Nephron progenitor cell (in vitro differentiated cells): ENCODE measurements at regions not wholly inside any gene's neighbourhood (a gene's known extent, or its start where the extent isn't known, plus 50 kb on each side); places are given as distances from the start of the nearest gene placed in this dataset.
A peak's percentile ranks its signal among the peaks of the same experiment; 100 is the strongest.

Source experiments
- DNase-seq: peaks from one replicate; pipeline ENCODE4 v3.0.0; 2021
- H3K27ac Mint-ChIP-seq: 2 replicates; pipeline ENCODE4 v1.8.0; 2021; ENCODE audit warnings: mild to moderate bottlenecking, moderate library complexity, mixed read lengths
- H3K27me3 Mint-ChIP-seq: 2 replicates; pipeline ENCODE4 v1.8.0; 2021; ENCODE audit warnings: mild to moderate bottlenecking, low read depth, mixed read lengths; ENCODE audit not compliant: poor library complexity
- H3K36me3 Mint-ChIP-seq: 2 replicates; pipeline ENCODE4 v1.8.0; 2021; ENCODE audit warnings: low read depth, mixed read lengths
- H3K4me1 Mint-ChIP-seq: 2 replicates; pipeline ENCODE4 v1.8.0; 2021; ENCODE audit warnings: mixed read lengths
- H3K4me3 Mint-ChIP-seq: 2 replicates; pipeline ENCODE4 v1.8.0; 2021; ENCODE audit warnings: mild to moderate bottlenecking, moderate library complexity, mixed read lengths
- H3K9me3 Mint-ChIP-seq: 2 replicates; pipeline ENCODE4 v1.8.0; 2021; ENCODE audit warnings: mild to moderate bottlenecking, moderate library complexity, mixed read lengths
- TF ChIP-seq, protein P1 (sequence below): fragments of 200-600 bp; sonication (generic); IDR thresholded peaks from 2 replicates; pipeline ENCODE4 v1.5.0; 2021; ENCODE audit warnings: antibody characterized with exemption

DNA sequence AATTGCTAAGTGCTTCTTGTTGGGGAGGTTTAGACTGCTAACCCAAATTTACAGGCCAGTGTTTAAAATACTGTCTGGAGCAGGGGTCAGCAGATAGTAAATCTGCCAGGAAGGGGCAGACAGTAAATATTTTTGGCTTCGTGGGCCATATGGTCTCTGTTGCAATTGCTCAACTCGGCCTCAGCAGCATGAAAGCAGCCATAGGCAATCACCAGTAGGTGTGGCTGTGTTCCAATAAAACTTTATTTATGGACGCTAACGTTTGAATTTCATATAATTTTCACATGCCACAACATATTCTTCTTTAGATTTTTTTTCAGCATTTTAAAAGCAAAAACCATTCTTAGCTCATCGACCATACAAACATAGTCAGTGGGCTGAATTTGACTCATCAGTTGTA lies 172.7 kb downstream of the BRINP2 start:
- Mint-ChIP-seq H3K4me1 (peaks cover 71% of the 10 kb centered on the region), H3K27me3 (peaks cover 2% of the 10 kb centered on the region), H3K27ac (peak overlapping the region; percentile 46), H3K36me3 (no peaks in the 10 kb centered on the region), H3K4me3 (no peak overlapping the region), H3K9me3 (no peaks in the 10 kb centered on the region)
- peak; percentile 22 for DNase-seq
- TF ChIP-seq, protein P1, sequence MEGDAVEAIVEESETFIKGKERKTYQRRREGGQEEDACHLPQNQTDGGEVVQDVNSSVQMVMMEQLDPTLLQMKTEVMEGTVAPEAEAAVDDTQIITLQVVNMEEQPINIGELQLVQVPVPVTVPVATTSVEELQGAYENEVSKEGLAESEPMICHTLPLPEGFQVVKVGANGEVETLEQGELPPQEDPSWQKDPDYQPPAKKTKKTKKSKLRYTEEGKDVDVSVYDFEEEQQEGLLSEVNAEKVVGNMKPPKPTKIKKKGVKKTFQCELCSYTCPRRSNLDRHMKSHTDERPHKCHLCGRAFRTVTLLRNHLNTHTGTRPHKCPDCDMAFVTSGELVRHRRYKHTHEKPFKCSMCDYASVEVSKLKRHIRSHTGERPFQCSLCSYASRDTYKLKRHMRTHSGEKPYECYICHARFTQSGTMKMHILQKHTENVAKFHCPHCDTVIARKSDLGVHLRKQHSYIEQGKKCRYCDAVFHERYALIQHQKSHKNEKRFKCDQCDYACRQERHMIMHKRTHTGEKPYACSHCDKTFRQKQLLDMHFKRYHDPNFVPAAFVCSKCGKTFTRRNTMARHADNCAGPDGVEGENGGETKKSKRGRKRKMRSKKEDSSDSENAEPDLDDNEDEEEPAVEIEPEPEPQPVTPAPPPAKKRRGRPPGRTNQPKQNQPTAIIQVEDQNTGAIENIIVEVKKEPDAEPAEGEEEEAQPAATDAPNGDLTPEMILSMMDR: no peak

DNA sequence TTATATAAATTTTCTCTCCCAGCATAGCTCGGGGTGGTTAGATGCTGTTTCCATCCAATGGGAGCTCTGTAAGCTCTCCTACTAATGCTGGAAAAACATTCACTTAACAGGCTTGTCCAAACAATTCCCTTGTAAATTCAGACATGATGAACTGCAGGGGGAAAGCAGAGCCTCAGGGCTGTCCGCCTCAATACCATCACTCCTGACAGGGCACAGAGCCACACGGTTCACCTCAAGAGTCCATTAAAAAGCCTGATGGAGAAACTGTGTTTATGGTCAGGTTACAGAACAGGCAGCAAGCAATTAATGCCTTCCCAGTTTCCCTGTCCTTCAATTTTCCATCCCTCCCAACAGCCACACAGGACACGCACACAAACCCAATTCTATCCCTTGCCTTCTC lies 171.0 kb downstream of the BRINP2 start:
- Mint-ChIP-seq H3K4me3 (peak overlapping the region; percentile 3), H3K27ac (peak overlapping the region; percentile 76), H3K27me3 (peaks cover 6% of the 10 kb centered on the region), H3K4me1 (peaks cover 80% of the 10 kb centered on the region), H3K9me3 (no peaks in the 10 kb centered on the region), H3K36me3 (no peaks in the 10 kb centered on the region)
- TF ChIP-seq, protein P1: no peak
- no peak for DNase-seq

DNA sequence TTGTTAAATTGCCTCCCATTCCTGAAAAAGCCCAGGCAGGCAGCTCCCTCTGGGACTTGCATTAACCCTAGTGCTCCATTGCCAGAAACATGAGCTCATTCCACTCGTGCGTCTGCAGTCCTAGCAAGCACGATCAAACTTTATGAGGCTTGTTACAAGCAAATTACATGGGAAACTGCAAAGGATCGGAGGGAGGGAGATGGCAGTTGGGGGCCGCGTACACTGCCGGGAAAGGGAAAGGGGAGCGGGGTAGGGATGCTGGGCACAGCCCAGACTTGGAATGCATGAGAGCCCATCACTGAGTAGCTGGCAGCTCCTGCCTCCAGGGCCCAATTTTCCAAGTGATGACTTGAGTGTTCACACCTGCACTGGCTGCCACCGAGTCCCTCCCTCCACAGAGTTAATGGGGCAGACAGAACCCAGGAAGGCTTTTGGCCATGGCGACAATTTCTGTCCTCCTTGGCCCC lies 169.9 kb downstream of the BRINP2 start:
- Mint-ChIP-seq H3K4me1 (peaks cover 83% of the 10 kb centered on the region), H3K27me3 (peaks cover 6% of the 10 kb centered on the region), H3K27ac (peak overlapping the region; percentile 23), H3K4me3 (peak overlapping the region; percentile 23), H3K36me3 (no peaks in the 10 kb centered on the region), H3K9me3 (no peaks in the 10 kb centered on the region)
- DNase-seq: peak; percentile 48
- TF ChIP-seq, protein P1: no peak

DNA sequence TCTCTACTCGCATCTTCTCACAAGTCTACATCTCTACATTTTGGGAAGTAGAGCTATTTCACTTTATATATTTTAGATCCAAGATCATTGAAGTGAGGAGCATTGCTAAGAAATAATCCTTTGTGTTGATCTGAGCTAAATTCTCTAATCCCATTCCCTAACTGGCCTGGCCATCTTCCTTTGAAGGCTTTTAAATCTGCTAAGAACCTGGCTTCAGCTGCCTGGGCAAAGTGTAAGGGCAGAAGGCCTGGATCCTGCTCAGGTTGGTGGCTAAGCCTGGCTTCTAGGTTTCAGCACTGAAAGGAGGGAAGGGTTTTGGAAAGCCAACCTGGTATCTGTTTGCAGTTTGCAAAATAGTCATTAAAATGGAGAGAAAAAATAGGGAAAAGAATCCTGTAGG lies 167.6 kb downstream of the BRINP2 start:
- peaks cover 87% of the 10 kb centered on the region for H3K4me1 Mint-ChIP-seq
- peaks cover 6% of the 10 kb centered on the region for H3K27me3 Mint-ChIP-seq
- no peak overlapping the region for H3K27ac Mint-ChIP-seq
- no peak overlapping the region for H3K4me3 Mint-ChIP-seq
- TF ChIP-seq, protein P1: no peak
- H3K9me3 Mint-ChIP-seq: no peaks in the 10 kb centered on the region
- H3K36me3 Mint-ChIP-seq: no peaks in the 10 kb centered on the region
- DNase-seq: no peak

DNA sequence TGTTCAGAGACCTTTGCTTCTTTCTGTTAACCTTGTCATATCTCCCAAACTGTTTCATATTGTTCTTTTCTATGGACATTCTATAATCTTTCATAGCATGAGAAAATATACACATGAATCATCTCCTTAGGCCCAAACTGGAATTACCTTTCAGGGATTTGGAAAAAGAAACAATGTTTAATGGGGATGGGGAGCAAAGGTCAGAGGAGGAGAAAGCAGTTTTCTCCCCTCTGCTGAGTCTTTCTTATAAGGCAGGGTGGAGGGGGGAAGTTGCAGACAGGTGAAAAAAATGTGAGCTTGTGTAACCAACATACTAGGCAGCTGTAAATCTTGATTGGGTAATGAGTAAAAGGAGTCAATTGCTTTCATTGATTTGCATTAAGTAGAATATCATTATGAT lies 164.1 kb downstream of the BRINP2 start:
- Mint-ChIP-seq H3K27ac (peak overlapping the region; percentile 9), H3K27me3 (peaks cover 4% of the 10 kb centered on the region), H3K36me3 (no peaks in the 10 kb centered on the region), H3K4me1 (peaks cover 61% of the 10 kb centered on the region), H3K4me3 (no peak overlapping the region), H3K9me3 (no peaks in the 10 kb centered on the region)
- TF ChIP-seq, protein P1: no peak
- no peak for DNase-seq

DNA sequence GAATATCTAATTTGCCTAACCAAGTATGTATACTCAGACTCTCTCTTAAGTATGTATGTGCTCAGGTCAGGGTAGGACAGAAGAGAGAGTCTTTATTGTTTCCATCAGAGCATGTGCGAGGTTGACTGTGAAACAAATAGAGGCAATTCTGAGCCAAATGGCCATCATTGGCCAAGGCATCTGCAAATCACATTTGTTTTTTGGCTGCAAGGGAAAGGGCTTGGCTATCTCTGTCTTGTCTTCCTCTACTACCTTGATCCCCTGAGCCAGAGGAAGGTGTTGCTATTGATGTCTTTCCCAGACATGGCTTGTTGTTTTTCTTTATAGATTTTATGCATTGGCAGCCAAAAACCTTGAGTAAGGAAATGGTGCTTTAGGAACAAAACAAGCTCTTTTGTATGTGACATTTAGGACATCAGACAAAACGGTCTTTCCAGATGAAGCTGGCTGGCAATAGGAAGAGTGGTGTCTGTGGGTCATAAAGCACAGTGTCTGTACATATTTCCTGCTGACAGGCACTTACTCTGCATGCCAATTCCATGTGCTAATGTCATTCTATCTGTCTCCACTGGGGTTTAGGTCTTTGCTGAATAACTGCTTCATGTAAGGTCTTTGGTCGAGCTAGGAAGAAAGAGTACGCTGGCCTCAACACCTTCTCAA lies 163.3 kb downstream of the BRINP2 start:
- TF ChIP-seq, protein P1: peak; percentile 12
- peak overlapping the region; percentile 77 for H3K27ac Mint-ChIP-seq
- peaks cover 65% of the 10 kb centered on the region for H3K4me1 Mint-ChIP-seq
- H3K4me3 Mint-ChIP-seq: no peak overlapping the region
- H3K36me3 Mint-ChIP-seq: no peaks in the 10 kb centered on the region
- H3K27me3 Mint-ChIP-seq: peaks cover 7% of the 10 kb centered on the region
- no peaks in the 10 kb centered on the region for H3K9me3 Mint-ChIP-seq
- DNase-seq: no peak
